ENCODE measurements at regions not wholly inside any gene's neighbourhood (a gene's known extent, or its start where the extent isn't known, plus 50 kb on each side); places are given as distances from the start of the nearest gene placed in this dataset.

- no peak for TF ChIP-seq CTCF (IDR thresholded peaks at IDR 0.05)
- no peak for TF ChIP-seq ZFX (IDR thresholded peaks at IDR 0.05; ENCODE audit: borderline replicate concordance)
- no peak overlapping the region for H3K27ac ChIP-seq
Measured at GRCh38 chr4:156176896-156177295, 223.2 kb upstream of the CTSO start.

GRCh38 chr4:156173937-156174336 lies 220.3 kb upstream of the CTSO start:
- TF ChIP-seq ZFX (IDR thresholded peaks at IDR 0.05; ENCODE audit: borderline replicate concordance) (no peak), CTCF (IDR thresholded peaks at IDR 0.05) (no peak)

DNA sequence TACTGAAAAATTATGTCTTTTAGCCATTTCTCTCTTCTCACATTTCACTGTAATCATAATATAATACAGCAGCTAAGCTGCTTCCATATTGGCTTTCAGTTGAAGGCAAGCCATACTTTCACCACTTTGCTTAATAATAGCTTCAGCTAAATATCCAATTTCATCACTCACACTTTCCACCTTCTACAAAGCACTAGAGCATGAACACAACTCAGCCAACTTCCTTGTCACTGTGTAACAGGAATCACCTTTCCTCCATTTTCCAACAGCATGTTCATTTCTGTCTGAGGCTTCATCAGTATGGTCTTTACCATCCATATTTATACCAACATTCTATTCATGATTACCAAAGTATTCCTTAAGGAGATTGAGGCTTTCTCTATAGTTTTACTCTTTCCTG lies 219.8 kb upstream of the CTSO start:
- no peak overlapping the region for H3K27ac ChIP-seq
- no peak for TF ChIP-seq ZFX (IDR thresholded peaks at IDR 0.05; ENCODE audit: borderline replicate concordance)
- TF ChIP-seq CTCF (IDR thresholded peaks at IDR 0.05), result no peak

More at GRCh38 chr4:156173937-156174336, 220.3 kb upstream of the CTSO start:
- no peak overlapping the region for H3K27ac ChIP-seq

DNA sequence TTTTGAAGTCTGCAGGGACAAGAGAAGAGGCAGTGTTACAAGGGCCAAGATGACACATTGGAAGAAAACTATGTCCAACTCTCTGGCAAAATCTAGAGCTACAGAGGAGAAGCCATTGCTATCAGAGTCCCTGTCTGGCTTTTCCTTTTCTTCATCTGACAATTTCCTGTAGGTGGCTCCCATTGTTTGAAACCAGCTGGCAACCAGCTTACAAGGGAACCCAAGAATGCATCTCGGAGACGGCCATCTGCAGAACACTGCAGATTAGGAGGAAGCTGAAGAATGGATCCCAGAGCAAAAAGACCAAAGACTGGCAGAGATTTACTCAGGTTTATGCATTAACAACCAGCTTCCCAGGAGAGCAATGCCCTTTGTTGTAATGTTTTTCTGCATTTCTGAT lies 216.2 kb upstream of the CTSO start:
- TF ChIP-seq ZFX (IDR thresholded peaks at IDR 0.05; ENCODE audit: borderline replicate concordance) (no peak), CTCF (IDR thresholded peaks at IDR 0.05) (no peak)
- no peak overlapping the region for H3K27ac ChIP-seq

DNA sequence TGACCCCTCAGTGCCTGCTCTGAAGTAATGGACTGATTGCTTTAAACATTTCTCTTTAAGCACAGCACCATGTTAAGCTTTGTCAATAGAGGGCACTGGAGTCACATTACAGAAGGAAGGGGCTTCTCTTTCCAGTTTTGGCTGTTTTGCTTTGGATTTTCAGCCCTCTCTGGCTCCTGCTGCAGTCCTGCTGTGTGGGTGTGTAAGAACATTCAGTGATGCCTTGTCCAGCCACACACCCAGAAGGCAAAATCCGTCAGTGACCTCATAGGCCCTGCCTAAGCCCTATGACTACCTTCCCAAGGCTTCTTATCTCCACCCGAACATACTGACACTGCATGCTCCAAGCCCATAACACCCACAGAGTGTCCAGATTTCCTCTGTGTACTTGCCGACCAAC lies 215.3 kb upstream of the CTSO start:
- H3K27ac ChIP-seq, result no peak overlapping the region
- TF ChIP-seq ZFX (IDR thresholded peaks at IDR 0.05; ENCODE audit: borderline replicate concordance), result no peak
- peak; percentile 67 for TF ChIP-seq CTCF (IDR thresholded peaks at IDR 0.05)

DNA sequence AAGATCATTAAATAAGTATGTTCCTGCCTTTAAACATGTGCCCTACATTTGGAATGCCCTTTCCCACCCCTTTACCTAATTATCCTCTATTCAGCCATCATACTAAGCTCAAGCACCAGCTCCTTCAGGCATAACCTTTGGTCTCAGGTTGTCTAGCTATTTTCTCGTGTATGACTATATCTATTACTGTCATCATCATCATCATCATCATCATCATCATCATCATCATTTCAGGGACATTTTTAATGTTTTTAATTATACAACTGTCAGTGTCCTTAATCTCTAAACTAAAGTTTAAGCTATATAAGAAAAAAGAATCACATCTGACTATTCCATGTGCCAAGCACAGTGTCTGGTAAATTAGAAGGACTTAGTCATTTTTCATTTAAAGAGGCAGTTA lies 214.6 kb upstream of the CTSO start:
- no peak overlapping the region for H3K27ac ChIP-seq
- TF ChIP-seq CTCF (IDR thresholded peaks at IDR 0.05), result no peak

- no peak overlapping the region for H3K27ac ChIP-seq
- no peak for TF ChIP-seq CTCF (IDR thresholded peaks at IDR 0.05)
- no peak for TF ChIP-seq ZFX (IDR thresholded peaks at IDR 0.05; ENCODE audit: borderline replicate concordance)
Measured at GRCh38 chr4:156158747-156159146, 205.1 kb upstream of the CTSO start.

All from 22Rv1 (cell line).